Activated T-cell treated with anti-CD3 and anti-CD28 coated beads for 24 hours (primary cell): ENCODE measurements at regions not wholly inside any gene's neighbourhood (a gene's known extent, or its start where the extent isn't known, plus 50 kb on each side); places are given as distances from the start of the nearest gene placed in this dataset.
"Not testable (repeated sequence)": the region's sequence is repeated elsewhere in the genome, so short reads cannot be mapped to it uniquely, and the experiment has no call there.

ENCODE experiments used
- DNase-seq: peaks from one replicate; pipeline ENCODE4 v3.0.0-alpha.2; 2020; ENCODE audit warnings: low read depth

DNA sequence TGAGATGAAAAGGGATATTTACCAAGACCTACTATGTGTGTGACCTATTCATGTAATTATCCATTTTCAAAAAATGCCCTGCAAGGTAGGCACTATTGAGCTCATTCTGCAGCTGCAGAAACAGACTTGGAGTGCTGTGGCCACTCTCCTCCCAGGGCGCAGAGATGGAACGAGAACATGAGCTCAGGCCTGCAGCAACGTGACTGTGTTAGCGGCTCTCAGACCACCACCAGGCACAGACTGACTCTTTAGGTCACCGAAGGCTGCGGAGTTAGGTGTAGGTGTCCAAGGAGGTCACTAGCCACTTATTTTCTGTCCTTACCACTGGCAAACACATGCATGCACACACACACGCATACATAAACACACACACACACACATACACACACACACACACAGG is 271.4 kb upstream of the DIO3 start:
- DNase-seq: no peak

DNA sequence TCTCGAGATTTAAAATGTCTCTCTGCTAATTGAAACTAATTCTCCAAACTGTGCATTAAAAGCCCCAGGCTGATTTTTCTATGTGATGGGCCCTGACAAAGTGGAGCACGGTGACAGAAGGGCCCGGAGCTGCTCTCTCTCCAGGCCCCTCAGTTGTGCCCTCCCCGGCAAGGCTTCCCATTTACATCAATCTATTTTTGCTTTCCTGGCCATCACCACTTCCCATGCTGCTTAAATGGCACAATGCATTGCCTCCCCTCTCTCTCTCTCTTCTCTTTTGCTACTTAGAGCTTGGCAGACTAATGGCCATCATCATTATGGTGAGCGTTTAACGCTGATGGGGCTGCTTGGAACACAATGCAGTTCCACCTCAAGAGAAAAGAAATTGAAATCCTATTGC is 270.7 kb upstream of the DIO3 start:
- no peak for DNase-seq

DNA sequence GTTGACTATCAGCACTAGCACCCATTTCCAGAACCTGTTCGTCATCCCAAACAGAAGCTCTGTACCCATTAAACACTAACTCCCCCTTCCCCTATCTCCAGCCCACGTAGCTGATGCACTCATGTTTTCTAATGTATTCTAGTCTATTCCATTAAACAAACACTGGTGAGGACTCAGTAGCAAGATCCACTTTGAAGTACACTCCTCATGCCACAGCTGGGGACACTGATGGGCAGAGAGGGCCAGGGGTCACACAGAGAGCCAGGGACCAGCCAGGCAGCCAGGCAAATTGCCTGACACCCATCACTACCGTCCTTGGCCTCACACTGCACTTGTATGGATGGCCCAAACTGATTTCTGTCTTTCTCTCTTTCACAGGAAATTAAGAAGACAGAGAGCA is 269.9 kb upstream of the DIO3 start:
- no peak for DNase-seq

DNA sequence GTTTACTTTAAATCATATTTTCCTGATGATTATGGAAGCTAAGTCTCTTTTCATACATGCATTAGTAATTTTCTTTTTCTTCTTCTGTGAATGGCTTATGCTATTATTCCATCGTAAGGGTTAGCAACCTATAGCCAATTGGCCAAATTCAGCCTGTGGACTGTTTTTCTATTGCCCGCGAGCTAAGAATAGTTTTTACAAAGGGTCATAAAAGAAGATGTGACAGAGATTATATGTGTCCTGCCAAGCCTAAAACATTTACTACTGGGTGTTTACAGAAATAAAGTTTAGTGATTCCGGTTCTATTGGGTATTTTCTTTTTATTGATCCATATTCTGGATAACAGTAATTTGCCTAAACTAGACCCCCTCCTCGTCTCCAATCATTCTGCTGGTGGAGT is 268.8 kb upstream of the DIO3 start:
- no peak for DNase-seq

DNA sequence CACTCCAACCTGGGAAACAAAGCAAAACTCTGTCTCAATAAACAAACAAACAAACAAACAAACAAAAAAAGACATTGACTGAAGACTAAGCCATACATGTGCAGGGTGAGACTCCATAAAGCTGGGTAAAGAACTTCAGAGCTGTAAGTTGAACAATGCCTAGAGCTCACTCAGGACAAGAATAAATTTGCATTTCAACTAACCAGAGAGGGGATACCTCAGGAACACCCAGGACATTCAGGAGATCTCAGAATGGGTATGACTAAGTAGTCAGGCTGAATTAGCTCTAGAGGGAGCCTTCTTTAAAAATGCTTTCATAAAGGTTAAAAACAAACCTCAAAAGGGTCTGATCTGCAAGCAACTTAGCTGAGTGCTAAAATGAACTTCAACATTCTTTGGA is 267.7 kb upstream of the DIO3 start:
- no peak for DNase-seq

DNA sequence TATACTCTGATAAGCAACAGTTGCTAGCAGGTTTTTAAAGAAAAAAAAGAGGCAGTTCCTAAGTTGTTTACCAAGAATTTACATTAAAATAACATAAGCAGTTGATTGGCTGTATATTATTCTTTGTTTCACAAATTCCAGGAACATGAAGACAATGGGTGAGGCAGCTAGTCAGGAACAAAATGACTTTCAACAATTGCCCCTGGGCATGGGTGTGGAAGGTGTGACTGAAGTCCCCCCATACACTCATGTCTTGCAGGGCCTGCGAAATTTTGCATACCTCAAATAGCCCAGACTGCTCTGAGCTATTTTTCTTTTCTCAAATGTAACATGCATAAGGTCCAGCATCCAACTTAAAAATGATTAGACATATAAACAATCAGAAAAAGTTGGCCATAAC is 267.2 kb upstream of the DIO3 start:
- no peak for DNase-seq

DNA sequence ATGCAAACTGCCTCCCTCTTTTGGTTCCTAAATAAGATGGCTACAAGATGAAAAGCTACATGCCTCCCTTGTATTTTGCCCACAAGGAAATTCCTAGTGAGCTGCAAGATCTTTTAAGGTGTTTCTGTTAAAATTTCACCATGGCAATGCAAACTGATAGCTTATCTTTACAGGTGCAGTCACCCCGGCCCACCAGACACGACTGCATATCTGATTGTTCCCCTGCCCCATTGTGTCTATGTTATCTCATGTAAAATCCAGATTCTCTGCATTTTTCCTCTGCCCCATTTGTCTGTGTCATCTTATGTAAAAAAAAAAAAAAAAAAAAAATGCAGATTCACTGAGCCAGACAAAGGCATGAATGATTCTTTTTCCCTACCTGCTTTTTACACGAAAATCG is 261.5 kb upstream of the DIO3 start:
- not testable (repeated sequence) for DNase-seq

DNA sequence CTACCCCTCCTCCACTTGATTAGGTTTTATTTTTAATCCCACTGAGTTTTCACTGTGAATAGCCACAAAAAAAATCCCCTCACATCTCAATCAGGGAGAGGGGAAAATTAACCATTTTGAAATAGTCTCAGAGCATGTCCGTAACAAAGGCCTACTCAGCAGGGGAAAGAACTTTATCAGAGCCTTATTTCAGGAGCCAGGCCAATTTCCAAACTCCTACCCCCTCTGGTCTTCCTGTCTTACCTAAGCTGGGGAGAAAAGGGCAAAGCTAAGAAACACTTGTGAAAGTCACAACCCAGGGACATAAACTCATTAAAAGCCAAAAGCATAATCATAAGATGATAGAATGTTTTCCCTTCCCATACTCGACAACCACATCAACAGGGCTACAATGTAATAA is 260.3 kb upstream of the DIO3 start:
- no peak for DNase-seq

DNA sequence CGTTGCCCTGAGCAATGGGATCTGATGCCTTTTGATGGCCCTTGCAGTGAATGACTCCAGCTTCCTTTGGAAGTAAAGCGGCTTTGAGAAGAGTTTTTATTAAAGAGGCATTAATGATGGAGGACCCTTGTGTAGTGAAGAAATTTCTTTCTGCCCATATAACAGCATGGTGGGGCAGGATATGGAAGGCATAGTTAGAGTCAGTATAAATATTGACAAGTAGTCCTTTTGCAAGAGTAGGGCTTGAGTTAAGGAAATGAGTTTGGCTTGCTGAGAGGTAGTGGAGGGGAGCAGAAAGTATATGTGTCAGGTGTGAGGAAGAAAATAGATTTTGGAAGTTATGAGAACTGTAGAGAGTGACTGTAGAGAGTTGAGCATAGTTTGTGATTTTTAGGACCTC is 254.1 kb upstream of the DIO3 start:
- DNase-seq: not testable (repeated sequence)

DNA sequence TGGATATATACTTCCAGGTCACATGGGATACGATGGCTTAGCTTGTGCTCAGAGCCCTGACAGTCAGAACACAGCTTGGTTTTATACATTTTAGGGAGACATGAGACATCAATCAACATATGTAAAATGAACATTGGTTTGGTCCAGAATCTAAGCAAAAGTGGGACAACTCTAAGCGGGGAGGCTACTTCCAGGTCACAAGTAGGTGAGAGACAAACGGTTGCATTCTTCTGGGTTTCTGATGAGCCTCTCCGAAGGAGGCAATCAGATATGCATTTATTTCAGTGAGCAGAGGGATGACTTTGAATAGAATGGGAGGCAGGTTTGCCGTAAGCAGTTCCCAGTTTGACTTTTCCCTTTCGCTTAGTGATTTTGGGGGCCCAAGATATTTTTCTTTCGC is 250.1 kb upstream of the DIO3 start:
- not testable (repeated sequence) for DNase-seq

DNA sequence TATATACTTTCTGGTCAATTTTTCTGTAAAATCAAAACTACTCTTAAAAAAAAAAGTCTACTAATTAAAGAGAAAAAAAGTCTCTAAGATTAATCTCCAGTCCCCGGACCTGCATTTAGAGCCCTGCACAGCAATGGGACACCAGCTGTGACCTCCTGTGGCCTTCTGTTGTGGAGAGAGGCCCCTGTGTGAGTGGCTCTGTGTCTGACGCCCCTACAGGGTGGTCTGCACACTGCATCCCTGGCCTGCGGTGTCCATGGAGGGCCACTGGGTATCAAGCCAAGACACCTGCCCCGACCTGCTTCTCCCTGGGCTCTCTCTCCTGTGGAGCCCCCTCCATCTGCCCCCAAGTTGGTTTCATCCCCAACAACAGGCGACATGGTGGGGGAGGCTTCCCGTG is 248.0 kb upstream of the DIO3 start:
- DNase-seq: no peak

DNA sequence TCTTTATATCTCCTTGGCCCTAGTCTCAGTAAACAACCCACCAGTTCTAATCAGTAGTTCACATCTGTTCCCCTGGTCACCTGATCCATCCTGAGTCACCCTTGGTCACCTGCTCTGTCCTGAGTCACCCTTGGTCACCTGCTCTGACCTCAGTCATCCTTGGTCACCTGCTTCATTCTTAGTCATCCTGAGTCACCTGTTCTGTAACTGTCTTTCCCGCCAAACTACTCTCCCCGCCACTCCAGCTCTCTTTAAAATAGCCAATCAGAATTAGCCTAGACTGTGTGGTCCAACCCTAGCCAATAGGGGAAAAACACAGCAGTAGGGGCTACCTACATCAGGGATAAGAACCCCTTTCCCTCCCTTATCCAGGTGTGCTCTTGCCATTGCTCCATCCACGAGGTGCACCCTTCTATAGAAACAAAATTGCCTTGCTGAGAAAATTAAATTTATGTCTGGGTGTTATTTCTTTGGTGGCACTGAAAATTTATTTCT is 245.4 kb upstream of the DIO3 start:
- no peak for DNase-seq

DNA sequence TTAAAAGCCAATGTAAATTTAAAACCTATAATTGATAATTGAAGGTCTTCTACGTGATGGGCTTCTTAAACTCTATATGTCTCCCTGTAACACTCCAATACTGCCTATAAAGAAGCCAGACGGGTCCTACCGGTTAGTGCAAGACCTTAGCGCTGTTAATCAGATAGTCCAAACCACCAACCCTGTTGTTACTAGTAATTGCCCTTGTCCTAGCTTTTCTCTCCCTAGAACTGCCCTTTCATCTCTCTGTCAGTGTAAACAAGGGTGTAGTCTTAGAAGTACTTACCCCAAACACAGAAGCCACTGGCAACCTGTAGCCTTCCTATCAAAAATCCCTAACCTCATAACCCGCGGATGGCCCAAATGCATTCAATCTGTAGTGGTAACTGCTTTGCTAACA is 243.0 kb upstream of the DIO3 start:
- DNase-seq: no peak

DNA sequence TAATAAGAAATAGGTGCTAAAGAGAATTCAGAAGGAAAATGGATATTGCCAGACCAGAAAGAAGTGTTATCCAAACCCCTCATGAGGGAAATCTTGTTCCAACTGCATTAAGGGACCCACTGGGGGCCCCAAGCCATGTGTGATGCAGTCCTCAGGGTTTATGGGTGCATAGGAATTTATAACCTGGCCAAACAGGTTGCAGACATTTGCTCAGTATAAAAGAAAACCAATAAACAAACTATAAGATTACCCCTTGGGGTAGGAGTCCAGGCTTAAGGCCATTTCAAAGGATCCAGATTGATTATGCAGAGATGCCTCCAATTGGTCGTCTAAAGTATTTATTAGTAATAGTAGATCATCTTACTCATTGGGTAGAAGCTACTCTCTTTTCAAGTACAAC is 240.9 kb upstream of the DIO3 start:
- no peak for DNase-seq

DNA sequence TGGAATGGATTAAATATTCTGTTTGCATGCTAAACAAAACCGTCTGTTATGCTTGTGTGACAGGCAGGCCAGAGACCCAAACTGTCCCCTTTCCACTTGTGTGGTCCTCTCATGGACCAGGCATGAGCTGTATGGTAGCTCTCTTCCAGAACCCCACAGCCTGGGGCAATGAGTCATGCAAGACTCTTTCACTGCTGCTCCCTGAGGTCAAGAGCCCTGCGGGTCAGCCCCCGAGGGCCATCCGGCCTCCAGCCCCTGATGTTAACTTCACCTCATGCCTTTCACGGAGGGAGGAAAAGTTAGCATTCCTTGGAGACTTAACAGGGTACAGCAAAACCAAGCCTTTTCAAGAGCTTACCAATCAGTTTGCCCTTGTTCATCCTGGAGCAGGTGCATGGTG is 239.1 kb upstream of the DIO3 start:
- no peak for DNase-seq

DNA sequence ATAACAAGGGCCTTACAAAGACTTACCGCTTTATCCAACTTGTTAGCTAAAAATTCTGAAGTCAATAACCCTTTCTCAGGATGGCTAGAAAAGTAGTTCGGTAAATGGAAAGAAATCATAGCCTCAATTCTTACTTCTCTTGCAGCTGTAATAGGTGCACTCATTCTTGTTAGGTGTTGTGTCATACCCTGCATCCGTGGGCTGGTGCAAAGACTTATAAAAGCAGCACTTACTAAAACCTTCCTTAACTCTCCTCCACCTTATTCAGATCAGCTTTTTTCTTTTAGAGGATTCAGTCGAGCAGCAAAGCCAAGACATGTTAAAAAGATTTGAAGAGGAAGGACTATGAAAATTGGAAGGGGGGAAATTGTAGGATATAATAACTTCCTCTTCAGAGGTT is 238.2 kb upstream of the DIO3 start:
- no peak for DNase-seq

DNA sequence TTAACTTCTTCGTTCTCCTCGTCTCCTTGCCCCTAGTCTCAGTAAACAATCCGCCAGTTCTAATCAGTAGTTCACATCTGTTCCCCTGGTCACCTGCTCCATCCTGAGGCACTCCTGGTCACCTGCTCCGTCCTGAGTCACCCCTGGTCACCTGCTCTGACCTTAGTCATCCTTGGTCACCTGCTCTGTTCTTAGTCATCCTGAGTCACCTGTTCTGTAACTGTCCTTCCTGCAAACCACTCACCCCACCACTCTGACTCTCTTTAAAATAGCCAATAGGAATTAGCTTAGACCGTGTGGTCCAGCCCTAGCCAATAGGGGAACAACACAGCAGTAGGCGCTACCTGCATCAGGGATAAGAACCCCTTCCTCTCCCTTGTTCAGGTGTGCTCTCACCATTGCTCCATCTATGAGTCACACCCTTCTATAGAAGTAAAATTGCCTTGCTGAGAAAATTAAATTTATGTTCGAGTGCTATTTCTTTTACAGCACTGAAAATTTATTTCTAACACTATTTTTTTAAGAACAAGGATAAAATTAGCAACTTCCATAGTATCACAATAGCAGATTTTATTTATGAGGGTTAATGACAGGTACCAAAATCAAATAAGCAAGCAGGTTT is 237.6 kb upstream of the DIO3 start:
- DNase-seq: not testable (repeated sequence)

DNA sequence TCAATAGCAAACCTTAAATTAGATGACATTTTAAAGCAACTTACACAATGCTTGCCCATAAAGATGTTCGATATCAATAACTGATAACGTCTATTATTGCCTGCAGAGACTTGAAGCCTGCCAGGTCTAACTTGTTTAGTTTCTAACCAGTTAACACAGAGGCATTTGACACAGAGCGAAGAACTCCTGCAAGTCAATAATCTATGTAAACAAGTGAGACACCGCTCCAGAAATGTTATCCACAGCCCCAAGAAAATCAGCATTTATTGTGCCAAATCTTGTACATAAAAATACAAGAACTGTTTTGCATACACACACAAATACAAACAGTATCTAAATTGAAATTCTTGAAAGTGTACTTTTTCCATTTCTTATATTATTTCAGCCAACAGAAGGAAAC is 236.0 kb upstream of the DIO3 start:
- DNase-seq: no peak

DNA sequence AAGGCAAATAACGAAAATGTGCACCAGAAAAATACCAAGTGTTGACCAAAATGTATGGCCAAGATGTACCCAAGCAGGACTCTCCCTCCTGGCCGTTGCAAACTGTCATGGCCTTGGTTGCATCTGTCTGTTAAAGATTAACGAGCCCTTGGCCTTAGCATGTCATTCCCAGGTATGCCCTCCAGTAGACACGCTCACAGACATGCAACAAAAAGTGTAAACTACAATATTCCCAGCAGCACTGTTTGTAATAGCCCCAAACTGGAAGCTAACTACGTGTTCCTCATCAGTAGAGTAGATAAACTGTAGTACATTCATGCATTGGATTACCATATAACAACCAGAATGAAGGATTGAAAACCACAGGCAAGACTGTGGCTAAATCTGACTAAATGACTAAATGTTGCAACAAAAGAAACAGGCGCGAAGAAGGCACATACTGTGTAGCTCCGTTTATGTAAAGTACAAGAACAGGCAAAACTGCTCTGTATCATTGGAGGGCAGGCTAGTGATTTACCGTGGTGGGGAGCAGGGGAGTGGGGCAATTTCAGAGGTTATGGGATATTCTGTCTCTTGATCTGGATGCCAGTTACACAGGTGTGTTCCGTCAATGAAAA is 232.8 kb upstream of the DIO3 start:
- DNase-seq: no peak

DNA sequence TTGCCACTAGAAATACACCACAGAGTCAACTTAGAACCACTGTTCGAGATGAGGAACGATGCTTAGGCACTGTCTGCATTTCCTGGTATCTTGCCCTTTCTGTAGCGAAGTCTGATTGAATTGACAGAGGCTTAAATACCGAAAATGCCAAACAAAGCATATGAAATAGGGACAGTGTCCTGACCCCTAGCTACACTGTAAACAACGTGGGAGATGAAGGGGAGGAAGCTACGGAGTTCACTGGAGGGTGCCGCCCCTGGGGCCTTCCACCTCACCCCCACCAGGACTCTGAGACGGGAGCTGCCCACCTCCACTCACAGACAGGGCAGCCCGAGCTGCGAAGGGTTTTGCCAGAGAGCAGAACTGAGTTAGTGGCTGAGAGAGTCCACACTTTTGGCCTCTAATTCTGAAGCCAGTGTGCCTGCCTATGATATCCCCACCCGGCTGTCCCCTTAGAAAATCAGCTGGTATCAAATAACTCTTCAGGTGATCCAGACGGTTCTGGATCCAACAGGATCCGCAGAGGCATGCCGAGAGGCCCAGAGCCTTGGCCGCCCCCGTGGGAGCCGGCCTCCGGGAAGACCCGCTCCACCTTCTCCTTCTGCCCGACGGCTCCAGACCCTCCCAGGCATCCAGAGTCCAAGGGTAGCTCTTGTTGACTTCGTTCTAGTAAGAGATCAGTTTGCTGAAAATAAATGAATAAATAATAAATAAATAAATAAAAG is 230.7 kb upstream of the DIO3 start:
- no peak for DNase-seq

DNA sequence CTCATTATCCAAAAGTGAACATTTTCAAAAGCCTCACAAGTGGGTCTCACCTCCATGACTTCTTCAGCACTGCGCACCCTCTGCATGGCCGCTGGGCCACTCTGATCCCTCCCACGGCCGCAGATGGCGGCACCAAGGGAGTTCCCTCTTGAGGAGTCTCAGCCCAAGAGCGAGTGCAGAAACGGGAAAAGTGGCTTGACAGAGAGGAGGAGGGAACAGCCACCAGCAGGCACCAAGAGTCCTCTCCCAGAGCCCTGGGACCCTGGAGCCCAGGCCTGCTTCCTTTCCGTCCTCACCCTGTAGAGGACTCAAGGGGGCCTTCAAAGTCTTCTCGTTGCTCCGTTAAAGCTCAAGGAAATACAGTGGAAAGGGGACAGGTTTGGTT is 230.2 kb upstream of the DIO3 start:
- no peak for DNase-seq

DNA sequence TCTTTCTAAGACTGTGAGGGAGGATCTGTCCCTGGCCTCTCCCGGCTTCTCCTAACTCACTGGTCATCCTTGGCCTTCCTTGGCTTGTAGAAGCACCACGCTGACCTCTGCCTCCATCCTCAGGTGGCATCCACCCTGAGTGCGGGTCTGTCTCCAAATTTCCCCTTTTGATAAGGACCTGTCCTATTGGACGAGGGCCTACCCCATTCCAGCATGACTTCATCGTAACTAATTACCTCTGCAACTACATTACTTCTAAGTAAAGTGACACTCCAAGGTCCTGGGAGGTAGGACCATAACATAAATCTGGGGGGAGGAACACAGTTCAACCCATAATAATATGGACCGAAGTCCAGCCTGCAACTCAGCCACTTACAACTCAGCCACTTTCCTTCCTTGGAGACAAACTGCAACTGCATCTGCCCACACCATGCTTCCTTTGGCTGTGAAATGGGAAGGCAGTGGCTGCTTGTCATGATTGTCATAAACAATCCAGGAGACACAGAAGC is 229.6 kb upstream of the DIO3 start:
- DNase-seq: no peak

DNA sequence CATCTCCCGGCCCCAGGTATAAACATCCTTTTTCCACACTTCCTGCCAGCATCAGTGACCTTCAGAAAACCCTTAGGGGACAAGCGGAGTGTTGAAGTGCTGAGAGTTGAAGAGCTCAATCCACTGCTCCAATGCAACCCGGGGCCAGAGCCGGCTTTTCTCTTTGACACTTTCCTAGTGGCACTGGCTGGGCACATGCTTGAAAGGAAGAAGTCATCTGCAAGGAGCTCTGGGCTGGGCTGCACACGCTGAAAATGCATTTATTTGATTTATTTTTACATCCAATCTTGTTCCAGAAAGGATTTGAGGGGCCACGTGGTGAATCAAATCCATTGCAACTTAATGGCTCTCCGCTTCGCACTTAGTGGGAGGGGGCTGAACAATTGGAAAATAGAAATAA is 229.0 kb upstream of the DIO3 start:
- DNase-seq: no peak
